Left ventricle myocardium superior (tissue), 1 donor: ENCODE measurements at regions not wholly inside any gene's neighbourhood (a gene's known extent, or its start where the extent isn't known, plus 50 kb on each side); places are given as distances from the start of the nearest gene placed in this dataset.

Experiments used
- ATAC-seq: fragments of 200-7000 bp; cut with Tn5 transposase; one replicate; pipeline ENCODE4 v1.9.1; 2020; ENCODE audit warnings: mild to moderate bottlenecking, moderate library complexity
- DNase-seq: peaks from one replicate; pipeline ENCODE4 v3.0.0-alpha.2; 2020
- intact Hi-C: fragments of 100-400 bp; cut with micrococcal nuclease; formaldehyde crosslinking; loops from one replicate; pipeline ENCODE4 v1.11.0; 2022
- donor health status: DM: no; HTN: yes; CAD: no; lungs with severe emphysema.

DNA sequence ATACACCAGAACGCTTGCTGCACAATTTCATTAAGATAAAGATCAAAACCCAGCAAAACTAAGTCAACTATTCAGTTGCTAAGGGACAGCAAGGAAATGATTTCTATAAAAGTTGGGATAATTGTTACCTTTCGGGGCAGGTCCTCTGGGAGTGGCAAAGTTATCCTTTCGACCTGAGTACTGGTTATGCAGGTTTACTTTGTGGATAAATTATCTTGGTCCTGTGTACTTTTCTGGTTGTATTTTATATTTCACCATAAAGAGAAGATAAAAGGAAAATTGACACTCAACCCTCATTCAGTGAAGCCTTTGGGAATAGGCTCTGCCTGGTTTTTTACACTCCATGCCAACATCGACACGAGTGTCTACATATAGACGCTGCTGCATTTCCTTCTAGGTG is 146.5 kb downstream of the SYK start:
- ATAC-seq = no peak
- intact Hi-C loops = no loop called here
- DNase-seq = no peak

DNA sequence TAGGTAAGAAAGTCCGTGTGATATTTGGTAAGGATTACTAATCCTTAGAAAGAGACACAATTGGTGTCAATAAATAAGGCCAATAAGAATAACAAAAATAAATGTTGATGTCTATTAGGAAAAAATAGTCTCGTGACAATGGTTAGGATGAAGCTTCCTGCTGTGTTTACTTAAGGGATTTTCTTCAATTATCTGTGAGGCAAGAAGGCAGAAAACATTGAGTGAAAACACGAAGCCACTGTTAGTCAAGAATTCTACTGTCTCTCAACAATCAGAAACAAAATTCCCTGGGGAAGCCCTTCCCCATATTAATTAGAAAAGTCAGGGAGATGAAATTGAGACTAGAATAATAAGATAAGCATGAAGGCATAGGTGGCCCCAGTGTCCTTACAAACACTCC is 149.0 kb downstream of the SYK start:
- DNase-seq = no peak
- no peak for ATAC-seq
- intact Hi-C loops = no loop called here

DNA sequence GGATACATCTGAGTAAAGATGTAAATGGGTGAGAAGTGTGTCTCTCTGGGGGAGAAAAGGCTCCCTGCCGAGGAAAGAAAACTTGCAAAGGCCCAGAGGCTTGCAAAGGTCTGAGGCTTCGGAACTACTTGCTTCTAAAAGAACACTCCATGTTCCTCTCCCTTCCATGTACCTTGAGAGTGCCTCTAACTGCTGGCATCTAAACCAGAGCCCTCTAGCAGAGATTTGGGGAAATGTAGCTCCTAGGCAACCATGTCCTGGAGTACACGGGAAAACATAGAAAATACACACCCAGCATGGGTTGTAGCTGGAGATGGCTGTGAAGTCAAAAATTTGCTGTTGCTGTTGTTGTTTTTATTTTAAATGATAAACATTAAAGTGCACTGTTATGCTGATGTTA is 151.6 kb downstream of the SYK start:
- no peak for ATAC-seq
- intact Hi-C loops = no loop called here
- DNase-seq = no peak

DNA sequence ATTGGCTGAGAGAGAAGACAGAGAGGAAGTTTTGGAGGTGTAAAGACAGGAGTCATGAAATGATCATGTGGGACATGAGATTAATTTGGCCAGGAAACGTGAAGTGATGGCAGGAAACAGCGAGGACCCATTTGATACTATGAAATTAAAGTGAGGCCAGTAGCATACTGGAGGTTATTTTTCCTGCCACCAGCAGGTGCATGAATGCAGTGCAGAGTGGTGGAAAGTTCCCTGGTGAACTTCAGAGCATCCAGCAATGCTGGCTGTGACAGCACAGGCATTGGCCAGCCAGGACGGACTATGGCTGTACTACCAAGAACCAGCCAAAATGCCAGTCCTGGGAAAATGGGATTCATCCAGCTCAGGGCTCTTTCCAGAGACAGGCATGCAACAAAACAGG is 152.2 kb downstream of the SYK start:
- ATAC-seq = no peak
- intact Hi-C loops = no loop called here

DNA sequence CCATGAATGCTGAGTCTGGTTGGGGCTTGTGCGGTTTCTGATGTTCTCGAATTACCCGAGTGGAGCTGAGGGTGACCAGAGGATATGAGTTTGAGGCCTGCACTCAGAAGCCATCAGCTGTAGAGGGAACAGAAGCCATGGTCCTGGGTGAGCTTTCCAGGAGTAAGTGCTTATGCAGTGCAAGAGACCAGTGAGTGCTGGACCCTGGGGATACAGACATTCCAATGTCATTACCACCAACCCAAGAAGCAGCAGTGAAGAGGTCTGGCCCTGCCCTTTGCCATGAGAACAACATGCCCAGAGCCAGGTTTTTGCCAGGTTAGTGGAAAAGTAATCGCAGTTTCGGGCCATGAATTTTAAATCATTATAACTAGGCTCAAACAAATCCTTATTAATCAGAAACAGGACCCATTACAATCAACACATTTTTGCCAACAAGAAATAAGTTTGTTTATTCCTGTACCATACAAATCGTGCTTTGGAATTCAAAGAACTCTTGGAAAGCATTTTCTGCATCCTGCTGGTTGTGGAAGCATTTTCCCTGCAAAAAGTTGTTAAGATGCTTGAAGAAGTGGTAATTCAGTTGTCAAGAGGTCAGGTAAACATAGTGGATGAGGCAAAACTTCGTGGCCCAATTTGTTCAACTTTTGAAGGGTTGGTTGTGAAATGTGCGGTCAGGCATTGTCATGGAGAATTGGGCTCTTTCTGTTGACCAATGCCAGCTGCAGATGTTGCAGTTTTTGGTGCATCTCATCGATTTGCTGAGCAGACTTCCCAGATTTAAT is 154.6 kb downstream of the SYK start:
- intact Hi-C loops = no loop called here
- ATAC-seq (no peak), DNase-seq (no peak)

More for the DNA sequence above, 152.2 kb downstream of the SYK start:
- DNase-seq = no peak

DNA sequence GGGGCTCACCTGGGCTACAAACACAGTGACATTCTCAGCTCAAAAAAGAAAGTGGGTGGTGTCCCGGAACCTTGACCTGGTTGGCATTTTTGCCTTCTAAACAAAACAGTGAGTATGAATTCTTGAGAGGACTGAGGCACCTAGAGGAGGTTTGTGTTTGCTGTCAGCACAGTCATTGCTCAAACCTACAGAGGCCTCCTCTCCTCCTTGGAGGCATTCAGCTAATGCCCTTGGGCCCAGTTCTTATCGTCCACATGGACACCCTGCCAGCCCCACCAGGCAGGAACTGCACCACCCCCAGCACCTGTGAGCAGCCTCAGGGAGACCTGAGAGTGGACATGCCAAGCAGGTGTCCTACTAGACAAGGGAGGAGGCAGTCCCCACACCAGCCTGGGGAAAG is 156.7 kb downstream of the SYK start:
- no peak for ATAC-seq
- intact Hi-C loops = no loop called here
- no peak for DNase-seq

DNA sequence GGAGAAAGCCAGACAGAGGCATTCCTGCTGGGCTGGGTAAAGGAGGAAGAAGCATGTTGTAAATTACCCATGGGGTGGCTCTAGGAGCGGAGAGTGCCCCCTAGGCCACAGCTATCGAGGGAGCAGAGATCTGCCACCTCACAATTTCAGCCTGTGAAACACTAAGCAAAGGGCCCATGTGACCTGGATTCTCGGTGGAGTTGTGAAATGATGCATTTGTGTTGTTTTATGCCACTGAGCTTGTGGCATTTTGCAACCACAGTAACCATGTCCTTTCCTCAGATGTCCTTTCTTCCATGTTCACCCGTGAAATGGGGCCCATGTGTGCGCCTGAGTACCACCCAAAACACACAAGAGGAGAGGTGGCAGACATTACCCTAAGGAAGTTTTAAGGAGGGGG is 159.3 kb downstream of the SYK start:
- intact Hi-C loops = no loop called here
- ATAC-seq = no peak

DNA sequence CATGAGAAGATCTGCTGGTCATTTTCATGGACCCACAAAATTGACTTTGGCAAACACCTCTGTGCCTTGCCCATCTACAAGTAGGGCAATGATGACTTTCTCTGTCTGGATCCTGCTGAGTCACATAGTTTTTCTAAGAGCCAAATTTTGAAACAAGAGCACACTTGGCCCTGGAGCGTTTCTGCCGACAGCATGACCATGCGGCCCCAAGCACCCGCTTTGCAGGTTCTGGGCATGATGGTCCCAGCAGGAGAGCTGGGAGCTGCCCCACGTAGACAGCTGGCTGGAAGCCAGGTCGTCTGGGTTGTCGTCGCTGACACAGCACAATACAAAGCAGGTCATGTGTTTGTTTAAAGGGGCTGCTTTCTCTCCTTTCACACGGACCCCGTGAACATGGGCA is 159.8 kb downstream of the SYK start:
- ATAC-seq (peak; percentile 44), DNase-seq (peak; percentile 44)
- intact Hi-C loops = no loop called here

More for the DNA sequence above, 159.3 kb downstream of the SYK start:
- DNase-seq = no peak

DNA sequence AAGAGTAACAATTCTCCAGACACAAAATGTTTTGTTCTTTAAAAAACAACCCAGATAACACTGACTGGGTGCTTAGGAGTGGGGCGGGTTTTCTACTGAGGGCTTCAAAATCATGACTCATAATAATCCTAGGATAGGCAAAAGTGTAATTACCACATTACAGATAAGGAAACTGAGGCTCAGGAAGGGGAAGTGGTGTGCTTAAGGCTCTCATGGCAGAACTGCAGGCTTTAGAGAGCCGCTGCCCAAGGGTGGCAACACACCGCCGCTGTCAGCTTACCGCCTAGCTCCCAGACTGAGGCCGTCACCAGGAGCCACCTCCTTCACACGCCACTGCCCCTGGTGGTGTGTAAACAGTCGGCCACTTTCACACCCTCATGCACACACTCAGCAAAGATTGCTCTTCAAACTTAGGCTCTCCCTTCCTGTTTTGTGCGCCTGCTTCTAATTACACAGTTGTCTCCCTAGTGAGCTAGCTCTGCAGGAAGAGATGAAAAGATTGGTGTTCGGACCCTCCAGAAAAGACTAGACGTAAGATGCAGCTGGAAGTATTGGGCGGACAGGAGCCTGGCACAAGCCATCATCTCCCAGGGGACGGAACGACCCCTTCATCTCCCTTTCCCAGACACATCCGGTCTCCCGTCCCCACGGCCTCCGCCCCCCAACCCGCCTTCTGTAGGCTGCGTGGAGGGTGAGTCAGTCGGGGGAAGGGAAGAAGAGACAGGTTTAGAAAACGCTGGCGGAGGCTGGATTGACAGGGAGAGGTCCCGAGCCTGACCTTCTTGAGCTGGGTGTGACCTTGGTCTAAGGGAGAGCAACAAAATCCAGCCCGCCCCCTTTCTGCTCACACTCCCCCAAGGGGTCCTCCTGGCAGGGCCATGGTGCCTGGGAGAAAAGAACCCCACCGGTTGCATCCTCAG is 162.7 kb downstream of the SYK start:
- intact Hi-C loops = no loop called here
- peak; percentile 65 for ATAC-seq
- no peak for DNase-seq

DNA sequence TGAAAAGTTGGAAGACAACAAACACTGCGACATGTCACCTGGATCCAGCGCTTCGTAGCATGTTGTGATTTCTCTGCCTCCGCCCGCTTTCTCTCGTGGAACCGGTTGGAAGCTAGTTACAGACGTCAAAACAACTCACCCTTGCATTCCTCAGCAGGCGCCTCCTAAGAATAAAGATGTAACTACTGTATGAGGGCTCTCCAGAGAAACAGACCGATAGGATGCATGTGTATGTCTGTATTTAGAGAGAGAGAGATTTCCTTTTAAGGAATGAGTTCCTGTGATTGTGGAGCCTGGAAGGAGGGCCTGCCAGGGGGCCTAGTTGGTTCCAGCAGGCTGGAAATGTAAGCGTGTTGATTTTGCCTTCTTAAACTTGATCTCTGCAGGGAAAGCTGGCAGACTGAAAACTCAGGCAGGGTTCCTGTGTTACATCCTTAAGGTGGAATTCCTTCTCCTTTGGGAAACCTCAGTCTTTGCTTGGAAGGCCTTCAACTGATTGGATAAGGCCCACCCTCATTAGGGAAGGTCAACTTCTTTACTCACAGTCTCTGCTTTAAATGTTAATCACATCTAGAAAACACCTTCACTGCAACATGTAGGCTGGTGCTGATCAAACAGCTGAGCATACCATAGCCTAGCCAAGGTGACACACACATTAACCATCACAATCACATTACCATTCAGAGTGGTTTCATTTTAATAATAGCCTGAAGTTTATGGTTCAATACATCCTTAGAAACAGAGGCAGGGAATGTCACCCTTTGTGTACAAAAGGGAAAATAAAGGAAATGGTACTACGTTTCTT is 163.8 kb downstream of the SYK start:
- DNase-seq = no peak
- intact Hi-C loops = no loop called here

DNA sequence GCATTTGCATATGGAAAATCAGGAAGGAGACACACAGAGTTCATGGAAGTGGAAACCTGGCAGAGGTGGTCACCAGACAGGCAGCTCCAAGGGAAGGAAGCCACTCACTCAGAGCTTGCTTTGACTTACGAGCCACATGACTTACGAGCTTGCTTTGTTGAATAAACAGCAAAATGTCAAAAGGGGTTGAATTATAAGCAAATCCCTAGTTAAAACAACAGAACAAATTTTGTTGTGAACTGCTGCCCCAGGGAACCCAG is 164.3 kb downstream of the SYK start:
- DNase-seq = no peak
- intact Hi-C loops = no loop called here
- ATAC-seq = no peak

More for the DNA sequence above, 163.8 kb downstream of the SYK start:
- ATAC-seq = no peak

DNA sequence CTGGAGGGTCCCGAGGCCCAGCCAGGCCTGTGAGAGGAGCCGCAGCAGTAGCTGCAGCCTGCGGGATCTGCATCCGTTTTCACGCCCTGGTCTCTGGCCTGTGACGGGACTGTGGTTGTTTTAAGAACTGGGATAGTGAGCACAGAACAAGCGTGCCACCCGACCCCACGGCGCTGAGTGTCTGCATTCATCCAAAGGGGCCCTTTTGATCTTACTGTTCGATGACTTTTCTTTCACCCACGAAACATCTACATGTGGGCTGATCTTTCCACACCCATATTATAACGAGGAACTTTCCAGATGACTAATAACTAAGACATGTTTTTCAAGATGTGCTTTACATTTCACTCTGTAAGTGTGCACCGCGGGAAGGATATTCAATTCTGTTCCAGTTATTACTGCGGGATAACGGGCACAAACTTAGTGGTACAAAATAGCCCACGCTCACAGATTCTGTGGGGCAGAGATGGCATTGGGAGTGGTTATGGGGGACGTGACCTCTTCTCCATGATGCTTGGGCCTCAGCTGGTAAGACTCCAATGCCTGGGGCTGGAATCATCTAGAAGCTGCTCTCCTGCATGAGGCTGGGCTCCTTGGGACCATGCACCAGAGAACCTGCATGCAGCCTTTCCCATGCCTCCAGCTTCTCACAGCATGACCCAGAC is 165.0 kb downstream of the SYK start:
- DNase-seq (no peak), ATAC-seq (no peak)
- intact Hi-C loops = no loop called here

DNA sequence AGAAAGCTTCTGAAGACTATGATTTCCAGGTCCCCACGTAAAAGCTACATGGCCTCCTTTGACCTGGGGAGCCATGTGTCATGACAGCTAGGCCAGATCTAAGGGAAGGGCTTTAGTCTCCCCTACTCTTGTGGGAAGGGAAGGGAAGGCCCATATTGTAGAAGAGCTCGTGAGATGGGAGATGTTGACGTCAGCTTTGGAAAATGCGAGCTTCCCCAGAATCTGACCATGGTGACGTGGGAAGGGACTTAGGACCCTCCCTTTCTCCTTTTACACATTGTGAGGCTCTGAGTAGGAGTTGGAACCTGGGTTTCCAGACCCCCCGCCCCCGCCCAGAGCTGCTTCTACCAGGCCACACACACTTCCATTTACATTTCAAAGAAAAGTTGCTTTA is 165.5 kb downstream of the SYK start:
- DNase-seq (no peak), ATAC-seq (no peak)
- intact Hi-C loops = no loop called here

DNA sequence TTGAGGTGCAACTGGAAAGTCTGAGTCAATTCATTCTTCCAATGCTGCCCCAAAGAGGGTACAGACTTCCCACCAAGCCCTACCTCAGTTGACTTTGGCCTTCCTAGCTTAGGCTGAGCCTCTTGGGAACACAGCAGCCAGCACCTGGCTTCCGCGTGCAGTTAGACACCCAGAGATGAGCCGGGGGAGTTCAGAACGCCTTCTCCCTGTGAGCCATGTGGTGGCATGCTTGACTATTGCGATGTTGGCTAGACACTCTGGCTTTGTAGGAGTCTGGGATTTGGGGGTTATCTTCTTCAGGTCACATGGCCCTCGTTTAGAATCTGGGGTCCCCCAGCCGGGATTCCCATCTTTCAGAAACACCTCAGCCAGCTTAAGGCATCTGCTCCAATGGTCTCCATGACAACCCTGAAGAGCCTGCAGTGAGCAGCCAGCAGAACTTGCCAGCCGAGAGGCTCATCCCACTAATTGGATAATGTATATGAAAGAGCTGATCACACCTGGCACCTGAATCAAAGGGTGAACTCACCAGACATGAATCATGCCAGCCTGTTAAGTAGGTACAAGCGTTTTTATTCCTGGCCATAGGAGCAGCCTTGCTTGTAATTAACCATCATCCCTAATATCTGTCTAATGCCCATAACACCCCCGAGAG is 167.5 kb downstream of the SYK start:
- no peak for ATAC-seq
- intact Hi-C loops = no loop called here

DNA sequence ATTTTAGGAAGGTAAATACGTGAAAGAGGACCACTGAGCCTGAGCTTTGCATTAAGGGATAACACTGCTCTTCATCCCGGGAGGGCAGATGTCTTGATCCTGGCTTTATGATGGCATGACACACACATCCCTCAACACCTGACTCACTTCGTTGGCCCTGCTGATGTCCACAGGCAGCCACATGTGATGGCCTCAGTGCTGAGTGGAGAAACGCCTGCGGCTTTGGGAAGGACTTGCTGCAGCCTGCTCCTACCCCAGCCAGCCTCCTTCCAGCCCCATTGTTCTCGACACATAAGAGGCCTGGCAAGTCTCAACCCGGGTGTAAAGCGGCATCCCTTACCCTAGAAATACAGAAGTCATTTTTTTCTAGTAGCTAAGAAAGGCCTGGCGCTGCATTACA is 169.0 kb downstream of the SYK start:
- DNase-seq = no peak
- no peak for ATAC-seq
- intact Hi-C loops = no loop called here

More for the DNA sequence above, 167.5 kb downstream of the SYK start:
- no peak for DNase-seq

DNA sequence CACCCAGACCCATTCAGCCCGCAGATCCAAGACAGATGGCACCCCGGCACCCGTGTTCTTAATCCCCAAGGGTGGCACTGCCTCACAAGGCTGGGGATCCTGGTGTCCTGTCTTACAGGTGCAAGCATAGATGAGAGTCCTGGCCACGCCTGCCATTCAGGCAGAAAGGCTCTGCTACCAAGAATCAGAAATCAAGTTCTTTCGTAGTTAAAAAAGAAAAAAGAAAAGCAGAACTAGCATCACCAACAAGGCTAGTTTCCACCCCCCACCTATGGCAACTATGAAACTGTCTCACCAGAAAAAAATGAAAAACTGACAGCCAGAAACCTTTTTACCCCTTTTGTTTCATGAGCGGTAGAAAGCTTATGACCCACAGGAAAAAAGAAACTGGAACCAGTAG is 170.4 kb downstream of the SYK start:
- DNase-seq (no peak), ATAC-seq (no peak)
- intact Hi-C loops = no loop called here

DNA sequence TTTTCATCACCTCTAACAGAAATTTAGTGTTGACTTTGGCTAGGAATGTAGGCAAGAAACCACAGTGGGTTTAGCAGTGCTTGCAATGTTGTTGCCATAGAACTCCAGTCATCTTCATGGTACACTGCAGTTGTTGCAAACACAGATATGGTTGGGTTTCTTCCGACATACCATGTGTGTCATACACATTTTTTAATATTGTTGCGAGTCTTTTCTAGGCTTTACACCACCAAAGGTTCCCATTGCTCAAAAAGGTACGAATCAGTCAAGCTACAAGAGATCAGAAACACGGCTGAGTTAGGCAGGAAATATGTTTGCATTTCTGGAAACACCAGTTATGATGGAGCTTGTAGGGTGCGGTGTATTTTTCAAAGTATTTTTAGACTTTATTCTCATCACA is 172.4 kb downstream of the SYK start:
- intact Hi-C loops = no loop called here
- DNase-seq (no peak), ATAC-seq (no peak)

DNA sequence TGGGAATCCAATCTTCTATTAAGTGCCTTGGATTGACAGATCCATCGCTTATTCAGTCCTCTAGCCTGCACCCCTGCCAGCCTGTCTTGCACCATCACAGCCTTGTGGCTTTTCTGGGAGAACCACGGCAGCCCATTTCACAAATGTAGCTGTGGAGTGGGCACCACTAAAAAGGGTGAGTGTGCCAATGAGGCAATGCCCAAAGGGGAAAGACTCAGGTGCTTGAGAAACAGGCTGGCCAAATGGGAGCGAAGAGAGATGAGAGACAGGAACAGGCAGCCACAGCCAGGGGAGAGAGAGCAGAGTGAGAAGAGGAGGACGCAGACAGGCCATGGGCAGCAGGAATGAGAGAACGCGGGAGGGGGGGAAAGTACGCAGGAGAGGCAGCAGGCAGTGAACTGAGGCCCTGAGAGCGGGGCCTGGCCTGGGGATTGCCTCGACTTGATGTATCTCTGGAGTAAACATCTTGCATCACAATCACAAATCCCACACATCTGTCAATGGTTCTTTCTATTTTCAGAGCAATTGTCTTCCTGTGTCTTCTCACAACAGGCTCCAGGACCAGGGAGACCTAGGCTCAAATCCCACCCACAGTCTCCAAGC is 173.1 kb downstream of the SYK start:
- ATAC-seq (no peak), DNase-seq (no peak)
- intact Hi-C loops = no loop called here
